GM19351 (cell line): ENCODE measurements at regions not wholly inside any gene's neighbourhood (a gene's known extent, or its start where the extent isn't known, plus 50 kb on each side); places are given as distances from the start of the nearest gene placed in this dataset.
"Not testable (repeated sequence)": the region's sequence is repeated elsewhere in the genome, so short reads cannot be mapped to it uniquely, and the experiment has no call there.

ENCODE experiments used
- ATAC-seq: cut with Tn5 transposase; IDR thresholded peaks from one replicate; pipeline ENCODE4 v1.9.1; 2021; ENCODE audit warnings: mild to moderate bottlenecking, moderate library complexity; ENCODE audit not compliant: unreplicated experiment

DNA sequence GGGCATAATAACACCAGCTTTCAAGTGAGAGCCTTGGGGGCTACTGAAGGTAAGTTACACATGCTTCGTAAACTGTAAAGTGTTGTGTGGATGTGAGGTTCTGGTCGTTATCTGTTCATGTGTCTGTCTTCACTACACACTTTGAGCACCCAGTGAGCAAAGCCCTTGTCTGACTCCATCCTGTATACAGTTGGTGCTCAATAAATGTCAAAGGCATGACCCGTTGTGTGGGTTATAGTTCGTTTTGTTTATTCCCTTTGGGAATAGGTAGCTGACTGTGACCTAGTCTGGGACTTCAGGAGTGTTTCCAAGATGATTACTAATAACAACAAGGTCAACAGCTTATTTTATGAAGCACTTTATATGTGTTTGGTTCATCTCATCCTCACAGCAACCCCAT, 146.9 kb downstream of the MIAT start:
- ATAC-seq, result no peak

DNA sequence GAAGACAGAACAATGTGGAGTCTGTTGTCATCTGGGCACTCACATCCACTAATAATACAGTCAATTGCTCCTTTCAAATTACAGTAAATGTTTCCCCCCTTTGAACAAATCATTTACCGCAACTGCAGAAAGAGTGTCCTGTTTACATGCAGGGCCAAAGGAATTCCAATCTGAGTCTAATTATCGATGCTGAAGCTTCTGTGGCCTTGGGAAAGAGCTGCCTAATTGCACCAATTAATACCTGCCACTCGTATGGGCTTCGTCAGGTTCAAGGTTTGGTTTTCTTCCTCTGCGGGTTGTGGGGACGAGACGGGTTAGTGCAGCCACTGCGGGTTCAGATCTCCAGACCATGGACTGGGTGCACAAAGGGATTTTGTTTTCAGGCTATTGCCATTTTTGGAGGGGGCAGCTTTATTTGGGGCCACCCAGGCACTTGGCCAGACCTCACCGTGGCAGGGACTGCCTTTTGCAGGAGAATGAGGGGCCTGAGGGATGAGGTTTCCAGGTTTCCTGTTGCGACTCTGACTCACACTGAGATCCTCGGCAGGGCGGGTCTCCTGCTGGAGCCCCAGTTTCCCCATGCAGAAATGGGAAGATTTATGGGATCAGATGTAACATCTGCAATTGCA, 147.6 kb downstream of the MIAT start:
- no peak for ATAC-seq

DNA sequence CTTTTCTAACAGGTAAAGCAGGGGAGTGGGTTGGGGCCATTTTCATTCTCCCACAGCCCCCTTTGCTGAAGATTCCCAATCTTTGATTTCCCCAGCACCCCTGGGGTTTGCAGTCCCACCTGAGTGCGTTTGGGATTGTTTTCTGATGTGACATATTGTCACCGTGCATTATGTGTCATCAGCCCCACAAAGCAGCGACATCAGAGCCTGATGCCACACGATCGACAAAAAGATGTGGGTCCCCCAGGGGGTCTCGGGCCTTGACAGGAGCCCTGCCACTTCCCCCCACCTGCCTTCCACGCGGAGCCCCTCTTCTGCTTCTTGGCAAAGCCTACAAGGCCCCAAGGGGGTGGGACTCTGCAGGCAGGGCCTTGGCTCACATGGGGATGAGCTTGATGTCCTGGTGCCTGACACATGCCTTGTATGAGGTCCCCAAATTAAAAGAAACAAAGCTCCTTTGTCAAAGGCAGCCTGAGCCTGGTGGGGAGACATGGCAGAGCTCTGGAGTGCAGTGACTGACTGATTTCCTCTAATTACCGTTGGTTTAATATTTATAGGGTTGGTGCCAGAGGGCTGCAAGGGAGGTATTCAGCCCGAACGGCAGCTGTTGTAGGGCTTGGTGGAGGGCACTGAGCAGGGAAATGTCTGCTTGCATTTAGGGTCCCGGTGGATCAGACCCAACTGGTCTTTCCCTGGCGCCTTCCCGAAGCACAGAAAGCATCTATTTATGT, 149.2 kb downstream of the MIAT start:
- ATAC-seq, result no peak

- no peak for ATAC-seq
These were observed 154.2 kb downstream of the MIAT start for GRCh38 chr22:26811647-26811992.

GRCh38 chr22:26812731-26813130, 155.3 kb downstream of the MIAT start:
- ATAC-seq, result no peak

- ATAC-seq, result no peak
These were observed 159.3 kb downstream of the MIAT start for GRCh38 chr22:26816726-26817125.

DNA sequence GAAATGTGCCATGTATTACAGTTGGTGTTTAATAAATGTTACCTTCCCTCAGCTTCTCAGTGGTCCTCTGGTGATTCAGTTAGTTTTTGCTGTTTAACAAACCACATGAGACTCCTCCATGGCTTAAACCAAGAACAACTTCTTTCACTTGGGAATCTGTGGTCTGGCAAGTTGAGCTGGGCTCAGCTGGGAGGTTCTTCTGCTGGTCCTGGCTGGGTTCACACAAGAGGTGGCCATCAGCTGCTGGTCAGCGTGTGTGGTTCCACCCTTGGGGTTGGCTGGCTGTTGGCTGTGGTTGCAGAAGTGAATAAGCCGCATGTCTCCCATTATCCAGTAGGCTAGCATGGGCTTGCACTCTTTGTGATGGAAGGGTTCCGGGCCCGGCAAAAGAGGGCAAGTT, 160.5 kb downstream of the MIAT start:
- no peak for ATAC-seq

GRCh38 chr22:26821854-26822253, 164.5 kb downstream of the MIAT start:
- ATAC-seq, result no peak

- no peak for ATAC-seq
These were observed 164.9 kb downstream of the MIAT start for GRCh38 chr22:26822313-26822712.

- ATAC-seq, result no peak
These were observed 166.6 kb downstream of the MIAT start for GRCh38 chr22:26823966-26824365.

- ATAC-seq, result no peak
These were observed 168.9 kb downstream of the MIAT start for GRCh38 chr22:26825960-26826935.

- ATAC-seq, result no peak
These were observed 170.2 kb downstream of the MIAT start for GRCh38 chr22:26827611-26828010.

- peak; percentile 42 for ATAC-seq
These were observed 170.9 kb downstream of the MIAT start for GRCh38 chr22:26828311-26828710.

GRCh38 chr22:26830837-26831236, 173.4 kb downstream of the MIAT start:
- ATAC-seq, result no peak

DNA sequence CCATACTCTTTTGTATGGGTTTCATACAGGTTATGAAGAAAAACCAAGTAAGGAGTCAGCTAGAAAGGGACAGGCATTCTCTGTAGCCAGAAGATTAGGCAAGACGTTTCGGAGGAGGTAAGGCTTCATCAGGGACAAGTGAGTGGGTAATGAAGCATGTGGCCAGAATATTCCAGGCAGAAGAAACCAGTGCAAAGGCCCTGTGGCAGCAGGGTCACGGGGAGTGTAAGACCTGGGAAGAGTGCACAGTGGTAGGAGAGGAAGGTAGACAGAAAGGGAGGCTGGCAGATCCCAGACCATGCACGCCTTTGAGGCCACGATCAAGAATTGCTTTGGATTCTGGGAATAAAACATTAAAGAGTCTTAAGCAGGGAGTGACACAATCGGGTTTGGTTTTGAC, 177.6 kb downstream of the MIAT start:
- ATAC-seq, result no peak

DNA sequence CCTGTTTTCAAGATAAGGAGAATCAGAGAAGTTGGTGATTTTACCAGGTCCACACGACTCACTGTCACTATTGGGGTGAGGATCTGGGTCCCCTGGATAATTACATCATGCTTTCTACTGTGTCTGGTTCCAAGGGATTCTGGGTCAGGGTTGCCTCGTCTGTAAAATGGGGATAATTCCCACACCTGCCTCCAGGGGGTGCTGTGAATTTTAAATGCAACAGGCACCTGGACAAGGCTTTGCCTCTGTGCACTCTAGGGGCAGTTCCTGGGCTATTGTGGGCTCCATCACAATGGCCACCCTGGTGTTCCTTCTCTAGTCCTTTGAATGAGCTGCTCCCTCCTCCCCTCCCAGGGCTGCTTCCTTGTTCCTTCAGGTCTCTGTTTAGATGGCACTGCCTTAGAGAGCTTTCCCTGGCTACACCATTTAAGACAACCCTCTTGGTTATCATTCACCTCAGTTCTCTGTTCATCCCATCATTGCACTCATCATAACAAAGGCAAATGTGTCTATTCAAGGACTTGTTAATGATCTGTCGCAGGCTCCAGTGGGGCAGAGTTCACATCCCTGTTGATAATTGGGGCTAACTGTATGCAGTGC, 178.6 kb downstream of the MIAT start:
- no peak for ATAC-seq

- ATAC-seq, result no peak
These were observed 180.5 kb downstream of the MIAT start for GRCh38 chr22:26837784-26838470.

DNA sequence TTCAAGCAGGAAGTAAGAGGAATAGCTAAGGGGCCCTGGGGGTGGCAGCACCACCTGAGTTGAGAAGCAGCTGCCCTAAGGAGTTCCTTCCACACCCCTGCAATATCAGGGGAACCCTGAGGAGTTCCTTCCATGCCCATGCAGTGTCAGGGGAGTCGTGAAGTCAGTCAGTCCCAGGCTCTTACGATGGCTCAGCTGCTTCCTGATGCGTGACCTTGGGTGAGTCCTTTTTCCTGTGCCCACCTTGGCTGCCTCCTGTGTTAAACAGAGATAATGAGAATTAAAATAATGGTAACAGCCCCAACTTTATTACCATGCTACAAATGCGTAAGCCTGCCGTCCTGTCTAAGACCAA, 181.1 kb downstream of the MIAT start:
- ATAC-seq, result no peak

DNA sequence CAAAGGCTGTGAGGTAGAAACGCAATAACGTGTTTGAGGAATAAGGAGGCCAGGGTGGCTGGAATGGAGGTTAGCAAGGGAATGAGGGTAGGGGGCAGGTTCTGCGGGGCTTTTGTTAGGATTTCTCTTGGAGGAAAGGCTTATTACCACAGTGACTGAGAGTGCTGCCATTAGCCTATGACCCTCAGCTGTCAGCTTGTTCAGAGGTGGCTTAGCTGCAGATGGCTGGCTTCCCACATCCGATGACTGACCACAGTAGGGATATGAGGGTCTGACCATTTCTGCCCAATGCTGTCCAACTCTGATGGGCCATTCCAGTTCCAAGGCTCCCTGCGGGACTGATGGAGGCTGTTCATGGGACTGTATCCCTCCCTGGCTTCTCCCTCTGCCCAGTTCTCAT, 181.8 kb downstream of the MIAT start:
- no peak for ATAC-seq

- not testable (repeated sequence) for ATAC-seq
These were observed 183.4 kb downstream of the MIAT start for GRCh38 chr22:26840770-26841169.

DNA sequence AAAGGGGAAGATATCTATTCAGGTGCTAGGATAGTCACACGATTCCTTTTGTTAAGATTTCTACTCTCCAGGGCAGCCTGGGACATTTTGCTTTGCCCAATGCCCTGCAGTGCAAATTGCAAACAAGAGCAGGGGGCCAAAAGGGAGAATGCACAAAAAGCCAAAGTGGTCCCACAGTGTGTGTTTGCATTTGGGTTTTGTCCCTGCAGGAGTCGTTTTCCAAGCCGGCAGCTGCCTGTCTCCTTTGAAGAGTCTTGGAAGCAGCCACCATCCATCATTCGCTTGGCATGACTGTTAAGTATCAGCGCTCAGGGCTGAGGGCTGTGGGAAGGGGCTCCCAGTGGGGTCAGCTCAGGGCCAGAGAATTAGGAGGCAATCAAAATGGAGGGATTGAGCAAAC, 184.7 kb downstream of the MIAT start:
- ATAC-seq, result no peak
